Astrocyte of the spinal cord (primary cell): ENCODE measurements at regions not wholly inside any gene's neighbourhood (a gene's known extent, or its start where the extent isn't known, plus 50 kb on each side); places are given as distances from the start of the nearest gene placed in this dataset.

Experiments
- DNase-seq: peaks from one replicate; pipeline ENCODE4 v3.0.0; 2011; ENCODE audit warnings: low read depth, low spot score
- H3K4me3 ChIP-seq: 2 replicates; pipeline ENCODE4 v1.5.1; 2011; ENCODE audit warnings: low read depth, mild to moderate bottlenecking, low read length, moderate library complexity
- CTCF ChIP-seq: IDR thresholded peaks from 2 replicates; pipeline ENCODE4 v1.5.1; 2012; ENCODE audit warnings: low read depth, mild to moderate bottlenecking, low read length, inconsistent platforms
- in situ Hi-C: cut with HindIII; loops from 2 replicates; pipeline ENCODE4 v1.10.0; 2017; ENCODE audit warnings: low sequenced_read_pairs

- TF ChIP-seq CTCF, result no peak
- in situ Hi-C loops, result no loop called here
- no peak for DNase-seq
- H3K4me3 ChIP-seq, result no peak overlapping the region
Measured at GRCh38 chr6:79781916-79782315, 150.8 kb downstream of the SH3BGRL2 start.

GRCh38 chr6:79780881-79781280, 149.8 kb downstream of the SH3BGRL2 start:
- in situ Hi-C loops, result no loop called here
- no peak overlapping the region for H3K4me3 ChIP-seq

GRCh38 chr6:79778816-79779215, 147.7 kb downstream of the SH3BGRL2 start:
- TF ChIP-seq CTCF, result no peak
- in situ Hi-C loops, result no loop called here
- DNase-seq, result no peak
- no peak overlapping the region for H3K4me3 ChIP-seq

More at GRCh38 chr6:79780881-79781280, 149.8 kb downstream of the SH3BGRL2 start:
- TF ChIP-seq CTCF, result no peak
- no peak for DNase-seq

GRCh38 chr6:79777713-79778579, 146.8 kb downstream of the SH3BGRL2 start:
- peak overlapping the region; percentile 22 for H3K4me3 ChIP-seq
- in situ Hi-C loops, result no loop called here

GRCh38 chr6:79776076-79776475, 144.9 kb downstream of the SH3BGRL2 start:
- in situ Hi-C loops, result no loop called here
- H3K4me3 ChIP-seq, result no peak overlapping the region
- no peak for DNase-seq
- no peak for TF ChIP-seq CTCF

More at GRCh38 chr6:79777713-79778579, 146.8 kb downstream of the SH3BGRL2 start:
- DNase-seq, result peak; percentile 62
- TF ChIP-seq CTCF, result peak; percentile 99

GRCh38 chr6:79775222-79775621, 144.1 kb downstream of the SH3BGRL2 start:
- DNase-seq, result no peak
- TF ChIP-seq CTCF, result no peak
- no peak overlapping the region for H3K4me3 ChIP-seq
- in situ Hi-C loops, result no loop called here
